Fibroblast of the conjunctiva (primary cell): ENCODE measurements at regions not wholly inside any gene's neighbourhood (a gene's known extent, or its start where the extent isn't known, plus 50 kb on each side); places are given as distances from the start of the nearest gene placed in this dataset.

Experiments
- DNase-seq: peaks from one replicate; pipeline ENCODE4 v3.0.0-alpha.2; 2010; ENCODE audit warnings: low read depth

DNA sequence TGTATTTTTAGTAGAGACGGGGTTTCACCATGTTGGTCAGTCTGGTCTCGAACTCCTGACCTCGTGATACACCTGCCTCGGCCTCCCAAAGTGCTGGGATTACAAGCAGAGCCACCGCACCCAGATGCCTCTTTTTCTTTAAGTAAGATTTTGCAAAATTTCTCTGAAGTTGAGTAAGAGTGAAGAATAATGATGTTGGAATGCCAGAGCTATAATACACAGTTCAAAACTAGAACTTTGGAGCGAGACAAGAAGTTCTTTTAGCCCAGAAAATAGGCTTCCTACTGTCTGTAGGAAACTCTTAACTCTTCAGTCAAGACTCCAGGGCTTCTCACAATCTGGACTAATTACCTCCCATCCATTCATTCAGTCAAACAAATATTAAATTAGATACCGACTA is 51.4 kb downstream of the MARCHF4 start:
- no peak for DNase-seq

DNA sequence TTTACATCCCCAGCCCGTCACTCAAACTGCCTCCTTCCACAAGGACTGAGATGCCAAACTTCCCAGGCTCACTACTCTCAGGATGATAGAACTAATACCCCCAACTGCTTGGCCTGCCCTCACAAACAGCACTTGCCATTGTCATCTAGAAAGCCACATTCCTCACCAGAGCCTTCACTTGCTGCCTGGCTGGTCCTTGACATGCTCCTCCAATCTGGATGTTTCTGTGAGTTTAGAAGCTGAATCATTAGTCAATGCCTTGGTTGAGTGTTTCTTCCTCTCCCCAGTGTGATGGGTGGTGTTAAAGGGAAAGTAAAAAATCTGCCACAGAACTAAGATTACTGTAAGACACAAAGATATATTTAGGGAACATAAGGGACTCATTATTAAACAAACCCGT is 52.5 kb downstream of the MARCHF4 start:
- no peak for DNase-seq

DNA sequence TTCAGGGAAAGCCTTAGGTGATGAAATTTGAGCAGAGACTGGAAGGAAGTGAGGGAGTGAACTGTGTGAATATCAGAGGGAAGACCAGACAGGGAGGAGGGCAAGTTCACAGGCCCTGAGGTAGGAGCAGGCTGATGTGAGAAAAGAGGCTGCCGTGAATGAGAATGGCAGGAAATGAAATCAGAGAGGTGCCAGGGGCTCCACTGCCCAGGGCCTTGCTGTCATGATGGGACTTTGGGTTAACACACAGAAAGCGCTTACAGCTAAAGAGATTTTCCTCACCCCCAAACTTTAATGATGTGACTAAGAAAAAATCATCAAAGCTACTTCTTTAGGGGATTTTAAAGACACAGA is 53.8 kb downstream of the MARCHF4 start:
- no peak for DNase-seq

DNA sequence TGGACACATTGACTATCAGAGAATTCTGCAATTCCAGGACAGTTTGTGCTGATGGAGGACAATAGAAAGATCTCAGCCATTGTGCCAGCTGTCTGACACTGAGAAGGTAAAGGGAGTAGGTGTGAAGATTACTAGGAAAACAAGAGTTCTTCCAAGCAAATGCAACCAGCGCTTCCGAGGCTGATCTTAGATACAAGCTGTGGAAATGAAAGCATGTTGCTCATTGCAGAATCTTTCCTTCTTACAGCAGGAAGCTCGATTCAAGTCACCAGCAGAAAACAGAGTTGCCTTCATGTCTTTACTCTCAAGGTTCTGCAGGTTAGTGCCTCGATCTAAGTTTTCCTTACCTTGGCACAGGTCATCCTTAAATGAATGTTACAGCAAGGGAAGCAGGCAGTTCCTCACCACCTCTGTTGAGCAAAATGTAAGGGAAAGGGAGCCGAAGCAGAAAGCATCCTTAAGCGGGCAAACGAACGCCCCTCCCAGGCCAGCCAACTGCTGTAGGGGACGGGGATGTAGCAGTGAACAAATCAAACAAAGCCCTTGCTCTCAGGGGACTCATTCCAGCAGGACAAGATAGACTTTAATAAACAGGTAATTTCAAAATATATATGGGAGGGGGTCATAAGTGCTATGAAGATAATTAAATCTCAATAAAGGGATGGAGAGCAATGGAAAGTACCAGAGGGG is 54.3 kb downstream of the MARCHF4 start:
- no peak for DNase-seq

DNA sequence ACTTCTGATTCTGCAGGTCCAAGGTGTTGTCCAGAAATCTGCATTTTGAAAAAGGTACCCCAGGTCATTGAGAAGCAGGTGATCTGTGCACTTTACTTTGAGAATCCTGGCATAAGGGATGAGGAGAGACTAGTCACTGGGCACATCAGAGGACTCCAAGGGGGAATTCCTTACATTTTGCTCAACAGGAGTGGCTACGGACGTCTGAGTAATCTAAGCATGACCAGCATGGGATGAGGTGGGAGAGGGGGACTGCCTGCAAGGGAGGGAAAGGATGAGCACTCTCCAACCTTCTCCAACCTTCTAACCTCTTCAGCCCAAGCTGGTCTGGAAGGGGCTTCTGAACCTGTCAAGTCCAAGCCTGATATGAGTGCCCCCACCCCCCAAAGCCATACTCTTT is 55.5 kb downstream of the MARCHF4 start:
- no peak for DNase-seq

DNA sequence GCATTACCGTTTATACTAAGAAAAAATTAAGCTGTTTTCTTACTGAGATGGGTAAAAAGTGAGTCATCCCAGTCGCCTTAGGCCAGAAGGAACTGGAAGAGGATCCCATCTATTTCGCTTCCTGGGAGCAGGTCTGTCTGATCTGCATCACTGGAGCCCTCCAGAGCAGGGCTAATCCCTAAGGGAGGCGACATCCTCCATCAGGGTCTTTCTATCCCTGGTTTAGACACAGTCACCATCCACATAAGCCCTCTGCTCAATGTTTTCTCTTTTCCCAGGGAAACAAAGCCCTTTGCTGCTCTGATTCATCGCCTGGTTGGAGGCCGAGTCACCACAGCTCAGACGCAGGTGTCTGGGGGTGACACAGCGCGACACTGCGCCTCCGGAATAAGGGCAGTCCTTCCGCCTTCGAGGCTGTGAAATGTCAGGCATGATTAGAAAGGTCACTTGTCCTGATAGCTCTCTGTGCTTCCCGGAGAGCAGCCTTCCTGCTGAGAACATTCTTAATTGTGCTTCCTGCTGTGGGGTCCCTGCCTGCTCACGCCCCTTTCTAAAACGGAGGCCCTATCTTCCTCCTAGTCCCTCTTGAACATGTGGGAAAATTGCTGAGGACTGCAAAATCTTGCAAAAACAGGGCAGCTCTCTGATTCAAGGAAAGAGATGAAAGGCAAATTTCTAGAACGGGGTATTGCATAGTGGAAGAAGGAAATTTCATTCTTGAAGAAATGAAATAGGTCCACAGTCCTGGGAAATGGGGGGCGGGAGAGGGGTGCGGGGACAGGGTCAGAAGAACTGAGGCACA is 56.3 kb downstream of the MARCHF4 start:
- DNase-seq = peak; percentile 14

DNA sequence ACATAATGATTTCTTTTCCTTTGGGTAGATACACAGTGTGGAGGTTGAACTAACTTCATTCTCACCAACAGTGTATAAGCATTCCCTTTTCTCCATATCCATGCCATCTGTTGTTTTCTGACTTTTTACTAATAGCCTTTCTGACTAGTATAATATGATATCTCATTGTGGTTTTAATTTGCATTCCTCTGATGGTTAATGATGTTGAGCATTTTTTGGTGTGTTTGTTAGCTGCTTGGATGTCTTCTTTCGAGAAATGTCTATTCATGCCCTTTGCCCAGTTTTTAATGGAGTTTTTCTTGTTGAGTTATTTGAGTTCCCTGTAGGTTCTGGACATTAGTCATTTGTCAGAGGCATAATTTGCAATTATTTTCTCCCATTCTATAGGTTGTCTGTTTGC is 59.8 kb downstream of the MARCHF4 start:
- no peak for DNase-seq

DNA sequence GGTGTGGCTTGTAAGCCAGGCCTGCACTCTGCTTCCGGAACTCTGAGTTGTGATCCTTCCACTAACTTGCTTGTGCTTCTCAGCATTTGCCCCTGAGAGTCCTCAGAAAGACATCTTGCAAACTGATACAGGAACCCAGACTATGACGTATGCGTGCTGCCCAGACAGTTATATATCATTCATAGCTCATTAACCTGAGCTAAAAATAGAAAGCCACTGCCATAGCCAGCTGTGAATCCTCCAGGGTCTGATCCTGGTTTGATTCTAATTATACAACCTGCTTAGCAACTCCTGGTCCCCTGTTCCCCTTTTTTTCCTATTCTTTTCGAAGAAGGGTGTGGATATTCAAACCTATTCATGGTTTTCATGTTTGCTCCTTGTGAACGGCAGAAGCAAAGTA is 63.7 kb downstream of the MARCHF4 start:
- DNase-seq = no peak

DNA sequence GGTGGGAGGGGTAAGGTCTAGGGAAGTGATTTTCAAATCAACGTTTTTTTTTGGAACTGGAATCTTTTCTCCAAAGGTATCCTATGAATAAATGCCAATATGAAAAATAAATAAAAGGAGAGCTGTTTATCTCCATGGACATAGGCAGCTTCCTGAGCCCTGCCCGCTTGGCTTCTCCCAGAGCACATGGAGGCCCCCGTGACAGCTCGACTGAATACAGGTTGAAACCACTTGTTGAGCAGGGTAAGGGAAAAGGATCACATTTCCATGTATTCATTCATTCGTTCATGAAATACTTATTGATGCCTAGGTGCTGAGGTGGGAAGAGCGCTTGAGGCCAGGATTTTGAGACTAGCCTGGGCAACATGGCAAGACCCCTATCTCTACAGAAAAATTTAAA is 64.8 kb downstream of the MARCHF4 start:
- DNase-seq = no peak

DNA sequence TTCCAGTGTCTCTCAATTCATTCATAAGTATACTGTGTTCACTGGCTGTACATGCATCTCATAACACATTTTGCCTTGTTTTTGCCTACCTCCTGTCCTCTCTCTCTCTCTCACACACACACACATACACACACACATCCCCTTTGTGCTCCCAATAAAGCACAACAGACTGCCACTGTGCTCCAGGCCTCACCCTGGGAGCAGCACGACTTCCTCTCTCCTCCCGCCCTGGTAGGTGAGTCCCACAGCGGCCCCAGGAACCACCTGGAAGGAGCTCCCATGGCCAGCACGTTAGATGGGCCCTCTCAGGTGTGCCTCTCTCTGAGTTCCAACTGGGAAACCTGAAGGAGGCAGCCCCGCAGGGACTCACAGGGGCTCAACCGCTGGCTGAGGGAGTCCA is 65.4 kb downstream of the MARCHF4 start:
- no peak for DNase-seq

DNA sequence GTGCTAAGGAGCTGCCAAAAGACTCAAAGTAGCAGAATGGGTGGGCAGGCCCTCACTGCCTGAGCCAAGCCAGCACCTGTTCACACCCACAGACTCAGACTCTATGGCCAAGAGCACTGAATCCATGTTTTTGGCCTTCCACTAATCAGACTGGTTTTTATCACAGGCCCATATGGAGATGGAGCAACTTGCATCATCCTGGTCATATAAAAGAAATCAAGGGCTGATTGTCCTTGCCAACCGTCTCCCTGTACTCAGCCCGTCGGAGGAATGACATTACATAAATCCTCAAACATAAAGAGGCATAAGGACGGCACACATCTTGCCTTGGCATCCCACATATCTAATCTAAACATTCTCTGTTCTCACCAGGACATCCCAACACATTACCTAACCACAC is 66.7 kb downstream of the MARCHF4 start:
- no peak for DNase-seq

DNA sequence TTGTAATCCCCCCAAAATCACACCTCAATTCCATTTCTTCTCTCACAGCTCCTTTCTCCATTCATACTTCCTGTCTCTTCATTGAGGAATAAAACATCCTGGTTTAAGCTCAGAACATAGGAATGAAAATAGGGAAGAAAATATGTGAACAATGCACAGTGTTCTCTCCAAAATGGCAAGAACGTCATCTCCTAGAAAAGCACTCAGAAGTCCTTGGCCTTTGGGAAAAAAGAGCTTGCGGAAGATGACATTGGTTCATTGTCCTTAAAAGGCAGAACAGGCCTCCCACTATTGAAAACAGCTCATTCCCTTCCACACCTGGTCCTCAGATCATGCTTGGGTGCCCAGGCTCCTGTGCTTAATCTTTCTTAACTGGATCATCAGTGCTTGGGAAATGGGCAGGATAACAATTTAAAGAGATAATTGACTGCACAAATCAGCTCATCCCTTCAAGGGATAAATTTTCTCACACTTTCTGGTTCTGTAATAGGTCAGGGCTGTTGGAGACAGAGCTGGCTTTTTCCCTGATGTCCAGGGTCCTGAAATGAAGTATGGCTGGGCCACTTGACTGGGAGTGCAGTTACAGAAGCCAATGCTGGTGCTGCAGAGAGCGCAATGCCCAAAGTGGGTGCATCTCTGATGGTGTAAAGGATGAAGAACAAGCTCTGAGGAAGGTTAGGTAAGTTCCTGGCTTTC is 69.2 kb downstream of the MARCHF4 start:
- no peak for DNase-seq

DNA sequence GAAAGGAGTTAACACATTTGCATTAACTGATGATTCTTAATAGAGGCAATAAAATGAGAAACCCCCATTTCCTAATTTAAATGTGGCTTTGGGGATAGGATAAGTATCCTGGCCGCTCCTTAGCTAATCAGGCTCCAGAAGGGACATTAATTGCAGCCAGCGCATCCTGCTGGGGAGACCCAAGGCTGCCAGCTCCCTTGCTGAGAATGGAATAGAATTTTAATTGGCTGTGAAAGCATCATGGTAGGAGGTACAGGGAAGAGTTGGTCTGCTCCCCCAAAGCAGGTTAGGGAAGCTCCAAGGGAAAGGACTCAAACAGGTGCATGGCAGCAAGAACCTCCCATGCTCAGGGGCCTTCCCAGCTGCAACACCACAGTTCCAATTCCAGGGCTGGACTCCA is 71.4 kb downstream of the MARCHF4 start:
- no peak for DNase-seq

DNA sequence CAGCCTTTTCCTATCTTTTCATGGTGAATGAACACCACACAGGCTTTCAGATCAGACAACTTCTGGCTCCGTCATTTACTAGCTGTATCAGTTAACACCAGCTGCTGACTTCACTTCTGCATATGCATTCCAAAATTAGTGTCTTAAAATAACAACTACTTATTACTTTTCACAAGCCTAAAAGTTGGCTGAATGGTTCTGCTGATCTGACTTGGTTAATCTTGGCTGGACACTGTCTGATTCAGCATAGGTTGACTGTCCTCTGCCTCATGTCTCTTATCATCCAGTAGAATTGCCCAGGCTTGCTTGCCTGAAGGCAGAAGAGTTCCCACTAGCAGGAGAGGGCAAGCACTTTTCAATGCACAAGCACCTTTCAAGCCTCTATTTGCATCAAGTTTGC is 72.7 kb downstream of the MARCHF4 start:
- no peak for DNase-seq

DNA sequence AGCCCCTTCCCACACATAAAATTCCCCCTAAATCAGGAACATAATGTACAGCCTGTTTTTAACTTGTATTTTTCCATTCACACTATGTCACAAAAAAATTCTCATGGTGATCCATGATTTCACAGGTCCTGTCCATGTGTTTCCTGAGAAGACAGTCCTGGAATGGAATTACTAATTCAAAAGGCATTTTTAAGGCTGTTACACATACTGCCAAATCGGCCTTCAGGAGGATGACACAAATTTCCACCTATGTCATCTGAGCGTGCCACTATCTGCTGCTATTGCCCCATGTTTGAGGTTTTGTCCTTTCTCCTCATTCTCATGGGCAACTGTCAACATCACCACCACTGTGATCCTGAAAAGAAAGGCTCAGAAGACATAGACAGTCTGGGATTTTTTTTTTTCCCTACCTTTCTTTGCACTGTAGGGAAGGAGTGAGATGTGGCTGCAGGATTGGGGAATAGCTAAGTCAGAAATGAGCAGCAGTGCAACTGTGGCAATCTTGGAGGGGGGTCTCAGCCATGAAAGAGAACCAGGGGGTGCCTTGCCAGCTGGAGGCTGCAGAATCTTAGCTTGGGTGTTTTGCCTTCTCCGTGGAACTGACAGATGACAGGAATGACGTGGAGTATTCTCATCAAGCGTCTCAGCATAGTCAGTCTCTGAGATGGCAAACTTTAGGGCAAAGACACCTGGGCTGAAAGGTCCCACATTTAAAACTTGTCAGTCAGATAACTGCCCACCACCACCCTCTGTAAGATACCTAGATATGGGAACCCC is 73.4 kb downstream of the MARCHF4 start:
- no peak for DNase-seq

DNA sequence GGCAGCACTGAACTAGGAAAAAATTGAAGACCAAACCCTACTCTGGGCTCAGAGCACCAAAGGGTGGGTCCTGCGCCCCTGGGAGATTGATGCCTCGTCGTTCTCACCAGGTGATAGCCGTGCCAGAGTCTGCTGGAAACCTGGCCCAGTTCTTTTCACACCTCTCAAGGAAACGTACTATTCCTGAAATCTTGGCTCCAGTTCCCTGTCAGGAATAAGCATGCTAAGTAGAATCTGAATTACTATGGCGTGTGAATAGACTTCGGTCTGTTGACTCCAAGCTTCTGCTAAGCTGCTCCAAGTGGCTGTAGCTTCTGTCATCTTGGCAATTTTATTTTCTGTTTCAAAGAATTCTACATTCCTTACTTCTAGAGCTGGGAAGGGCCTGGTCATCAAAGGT is 75.4 kb downstream of the MARCHF4 start:
- DNase-seq = no peak

DNA sequence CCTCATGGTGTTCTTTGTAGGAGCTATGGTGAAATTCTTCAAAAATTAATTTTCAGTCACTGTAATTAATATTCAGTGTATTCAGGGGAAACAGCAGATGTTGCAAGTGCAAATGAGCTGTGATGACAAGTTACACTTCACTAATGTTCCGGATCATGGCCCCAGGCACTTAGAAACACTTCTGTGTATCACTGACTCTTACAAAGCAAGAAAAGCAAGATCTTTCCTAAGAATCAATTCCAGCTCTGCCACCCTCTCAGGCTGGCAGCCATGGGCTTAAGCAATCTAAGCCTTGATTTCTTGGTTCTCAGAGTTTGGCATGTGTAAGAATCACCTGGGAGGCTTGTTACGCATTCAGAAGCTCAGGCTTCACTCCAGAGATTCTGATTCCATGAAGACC is 78.0 kb downstream of the MARCHF4 start:
- DNase-seq = no peak

DNA sequence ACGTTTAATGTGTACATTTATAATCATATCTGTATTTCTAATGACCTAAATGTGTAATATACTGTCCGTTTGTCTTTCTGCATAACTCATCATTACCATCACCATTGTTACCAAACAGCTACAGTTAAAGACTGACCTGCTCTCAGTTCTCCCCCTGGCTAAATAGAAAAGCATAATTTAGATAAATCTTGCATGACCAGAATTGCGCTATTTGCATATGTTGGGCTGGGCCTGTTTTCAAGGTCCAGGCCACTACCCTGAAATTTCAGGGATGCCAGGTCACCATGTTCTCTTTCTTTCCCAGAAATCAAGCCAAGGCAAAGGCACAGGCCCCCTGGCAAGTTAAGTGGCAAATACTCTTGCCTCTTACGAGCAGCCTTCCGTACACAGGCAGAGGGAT is 78.4 kb downstream of the MARCHF4 start:
- DNase-seq = no peak

DNA sequence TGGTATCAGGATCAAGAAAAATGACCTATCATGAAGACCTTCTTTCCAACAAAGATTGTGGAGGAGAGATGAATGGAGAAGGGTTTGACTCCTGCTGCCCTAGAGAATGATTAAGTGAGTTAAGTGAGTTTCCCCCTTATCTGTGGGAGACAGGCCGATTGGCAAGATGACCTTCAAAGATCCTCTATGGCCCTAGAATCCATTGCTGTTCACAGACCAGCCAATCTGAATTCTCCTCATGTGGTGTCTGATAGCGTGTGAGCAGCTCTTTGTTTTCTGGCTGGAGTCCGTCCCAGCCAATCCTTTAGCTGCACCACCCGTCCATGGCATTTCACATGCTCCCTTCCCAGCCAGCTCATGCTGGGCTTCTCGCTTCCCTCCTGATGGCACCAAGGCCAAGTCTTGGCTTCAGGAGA is 79.4 kb downstream of the MARCHF4 start:
- no peak for DNase-seq

DNA sequence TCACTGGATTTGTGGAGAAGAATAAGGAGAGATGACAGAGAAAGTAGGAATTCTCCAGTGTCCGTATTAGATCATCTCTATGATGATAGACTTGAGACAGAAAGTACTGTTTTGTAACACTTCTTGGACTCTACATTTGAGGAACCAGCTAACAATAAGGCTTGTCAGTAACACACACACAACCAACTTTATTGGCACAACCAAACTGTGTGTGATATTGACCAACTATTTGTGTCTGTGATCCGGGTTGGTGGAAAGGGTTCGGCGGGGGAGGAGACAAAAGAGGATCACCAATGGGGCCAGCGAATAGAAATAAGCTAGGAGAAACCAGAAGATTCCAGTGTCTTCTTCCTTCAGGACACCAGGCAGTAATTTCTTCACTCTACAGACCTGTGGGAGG is 79.8 kb downstream of the MARCHF4 start:
- no peak for DNase-seq

DNA sequence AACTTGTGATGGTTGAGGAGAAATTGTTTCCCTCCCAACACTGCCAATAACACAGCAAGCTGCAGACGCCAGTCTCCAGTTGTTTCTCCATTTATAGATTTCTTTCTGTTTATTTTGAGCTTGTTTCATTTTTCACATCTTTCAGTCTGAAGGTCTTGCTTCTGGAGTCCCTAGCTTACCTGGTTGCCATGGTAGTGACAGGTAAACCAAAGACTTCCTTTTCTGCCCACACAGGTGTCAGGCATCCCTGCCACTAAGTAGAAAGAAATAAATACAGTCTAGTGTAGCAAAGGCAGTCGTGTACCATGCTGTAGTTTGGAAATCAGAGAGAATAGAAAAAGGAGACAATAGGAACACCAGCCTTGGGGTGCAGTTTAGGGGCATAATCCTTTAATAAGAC is 82.8 kb downstream of the MARCHF4 start:
- DNase-seq = no peak

DNA sequence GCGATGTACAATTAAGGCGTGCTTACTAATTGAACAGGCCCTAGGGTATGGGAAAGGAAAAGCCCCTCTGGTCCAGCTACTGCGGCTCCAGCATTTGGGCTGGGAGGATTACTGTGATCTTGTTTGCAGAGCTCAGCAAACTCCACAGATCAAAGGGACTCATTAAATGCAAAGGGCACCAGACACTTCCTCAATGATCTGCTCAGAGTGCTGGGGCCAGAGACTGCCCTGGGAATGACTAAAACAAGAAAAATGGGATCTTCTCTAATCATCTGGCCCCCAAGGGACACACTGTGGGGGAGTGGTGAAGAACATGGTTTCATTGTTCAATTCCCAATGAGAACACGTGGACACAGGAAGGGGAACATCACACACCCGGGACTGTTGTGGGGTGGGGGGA is 85.0 kb downstream of the MARCHF4 start:
- DNase-seq = no peak
